Dedifferentiated amniotic fluid mesenchymal stem cell (primary cell): ENCODE measurements at regions not wholly inside any gene's neighbourhood (a gene's known extent, or its start where the extent isn't known, plus 50 kb on each side); places are given as distances from the start of the nearest gene placed in this dataset.
"Not testable (repeated sequence)": the region's sequence is repeated elsewhere in the genome, so short reads cannot be mapped to it uniquely, and the experiment has no call there.

Experiments used
- DNase-seq: peaks from one replicate; pipeline ENCODE4 v3.0.0-alpha.2; 2016; ENCODE audit errors: extremely low spot score

DNA sequence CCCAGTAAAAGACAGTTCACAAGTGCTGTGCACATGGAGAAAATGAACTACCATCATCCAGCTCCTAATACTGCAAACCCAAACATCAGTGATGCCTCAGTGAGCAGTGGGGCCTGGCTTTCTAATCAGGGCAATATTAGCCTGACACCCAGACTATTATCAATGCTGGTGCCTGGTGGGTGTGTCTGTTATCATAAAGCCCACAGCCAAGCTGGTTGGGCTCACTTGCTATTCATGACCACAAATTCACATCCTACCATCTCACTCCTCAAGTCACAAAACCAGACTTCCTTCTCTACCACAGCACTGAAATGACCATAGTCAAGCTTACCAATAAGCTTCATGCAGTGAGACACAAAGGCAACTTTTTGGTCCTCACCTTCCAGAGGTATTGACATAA, 180.8 kb upstream of the PLN start:
- DNase-seq = no peak

DNA sequence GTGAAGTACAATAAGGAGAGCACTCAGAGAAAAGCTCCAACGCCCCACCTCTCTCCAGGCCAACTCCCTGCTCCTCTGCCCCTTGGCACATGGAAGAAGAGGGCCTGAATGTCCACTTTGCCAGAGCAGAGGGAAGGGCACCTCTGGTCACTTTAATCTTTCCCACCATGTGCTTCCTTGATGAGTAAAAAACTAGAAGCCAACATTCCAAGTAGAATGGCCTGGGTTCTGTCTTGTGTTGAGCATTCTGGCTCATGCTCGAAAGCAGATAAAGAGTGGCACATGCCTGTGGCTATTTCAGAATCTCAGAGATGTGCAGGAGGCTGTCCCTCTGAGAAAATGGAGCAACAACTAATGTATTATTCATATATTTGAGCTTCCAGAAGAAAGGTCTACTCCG, 177.4 kb upstream of the PLN start:
- no peak for DNase-seq

DNA sequence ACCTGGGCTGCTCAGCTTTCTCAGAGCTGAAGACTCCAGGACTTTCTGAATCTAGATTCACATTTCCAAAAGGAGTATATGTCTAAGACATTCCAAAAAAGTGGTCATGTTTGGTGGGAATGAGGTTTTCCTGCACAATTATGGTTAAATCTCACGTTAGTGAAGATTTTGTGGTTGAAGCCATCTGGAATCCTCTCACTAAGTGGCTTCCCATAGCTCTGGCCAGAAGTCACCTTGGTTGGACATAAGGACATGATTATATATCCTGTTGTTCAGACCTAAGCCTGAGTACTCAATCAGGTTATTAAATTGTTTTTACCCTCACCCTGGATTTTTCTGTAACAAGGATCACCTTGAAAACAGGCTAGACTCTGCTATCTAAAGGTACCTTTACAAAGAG, 176.1 kb upstream of the PLN start:
- no peak for DNase-seq

DNA sequence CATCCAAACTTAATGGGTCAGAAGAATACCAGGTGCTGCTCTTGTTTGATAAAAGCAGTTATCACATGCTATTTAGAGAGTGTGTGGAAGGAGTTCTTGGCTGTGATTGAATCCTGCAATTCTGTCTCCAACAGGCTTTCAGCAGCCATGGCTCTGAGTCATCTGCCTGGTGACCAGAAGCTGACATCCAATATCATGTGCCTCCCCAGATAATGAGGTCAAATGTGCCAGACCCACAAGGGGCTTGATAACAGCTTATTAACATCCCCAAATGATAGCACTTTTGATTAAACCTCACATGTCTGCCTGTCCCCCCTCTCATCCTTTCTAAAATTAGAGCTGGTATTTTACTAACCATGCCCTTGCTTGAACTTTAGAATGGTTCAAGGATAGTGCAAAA, 175.7 kb upstream of the PLN start:
- DNase-seq = no peak

DNA sequence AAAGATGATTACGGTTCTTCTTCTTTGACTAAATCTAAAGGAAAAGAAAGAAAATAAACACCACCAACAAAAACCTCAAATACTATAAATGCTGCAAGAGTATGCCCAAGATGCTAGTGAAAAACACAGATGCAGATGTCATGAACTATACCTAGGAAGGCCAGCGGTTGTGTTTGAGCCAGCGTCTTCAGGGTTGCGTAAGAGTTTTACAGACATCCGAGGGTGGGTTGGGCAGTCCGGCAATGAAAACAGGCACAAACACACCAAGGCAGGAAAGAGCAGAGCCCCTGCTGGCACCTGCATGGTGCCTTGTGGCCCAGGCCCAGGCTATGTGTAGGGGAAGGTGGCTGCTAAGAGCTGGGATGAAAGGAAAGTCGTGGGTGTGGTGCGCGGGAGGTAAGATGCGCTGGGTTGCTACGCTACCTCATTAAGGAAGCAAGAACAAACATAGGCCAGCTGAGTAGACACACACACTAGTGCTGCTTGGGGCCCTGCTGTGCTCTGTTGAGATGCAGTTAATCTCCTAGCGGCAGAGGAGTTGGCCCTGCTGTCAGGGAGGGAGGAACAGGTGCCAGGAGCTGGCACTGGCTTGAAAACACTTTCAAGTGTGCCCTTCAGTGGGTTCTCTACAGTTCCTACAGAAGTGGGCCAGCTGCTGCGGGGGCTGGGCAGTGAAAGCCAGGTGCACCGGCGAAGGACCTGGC, 170.2 kb upstream of the PLN start:
- DNase-seq = no peak

DNA sequence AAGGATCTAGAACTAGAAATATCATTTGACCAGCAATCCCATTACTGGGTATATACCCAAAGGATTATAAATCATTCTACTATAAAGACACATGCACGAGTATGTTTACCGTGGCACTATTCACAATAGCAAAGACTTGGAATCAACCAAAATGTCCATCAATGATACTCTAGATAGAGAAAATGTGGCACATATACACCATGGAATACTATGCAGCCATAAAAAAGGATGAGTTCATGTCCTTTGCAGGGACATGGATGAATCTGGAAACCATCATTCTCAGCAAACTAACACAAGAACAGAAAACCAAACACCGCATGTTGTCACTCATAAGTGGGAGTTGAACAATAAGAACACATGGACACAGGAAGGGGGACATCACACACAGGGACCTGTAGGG, 167.5 kb upstream of the PLN start:
- DNase-seq = not testable (repeated sequence)

DNA sequence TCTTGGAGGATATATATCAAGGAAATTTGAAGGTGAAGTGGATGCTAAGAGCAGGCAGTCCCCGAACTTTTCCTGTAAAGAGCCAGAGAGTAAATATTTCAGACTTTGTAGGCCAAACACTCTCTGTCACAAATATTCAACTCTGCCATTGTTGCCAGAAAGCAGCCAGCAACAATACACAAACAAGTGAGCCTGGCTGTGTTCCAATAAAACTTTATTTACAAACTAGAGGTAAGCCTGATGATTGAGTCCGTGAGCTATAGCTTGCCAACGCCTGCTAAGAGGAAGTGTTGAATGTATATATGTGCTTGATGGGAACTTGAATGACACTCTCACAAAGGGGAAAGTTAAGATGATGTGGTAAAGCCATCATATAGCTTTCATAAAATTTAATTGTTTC, 166.0 kb upstream of the PLN start:
- DNase-seq = no peak

DNA sequence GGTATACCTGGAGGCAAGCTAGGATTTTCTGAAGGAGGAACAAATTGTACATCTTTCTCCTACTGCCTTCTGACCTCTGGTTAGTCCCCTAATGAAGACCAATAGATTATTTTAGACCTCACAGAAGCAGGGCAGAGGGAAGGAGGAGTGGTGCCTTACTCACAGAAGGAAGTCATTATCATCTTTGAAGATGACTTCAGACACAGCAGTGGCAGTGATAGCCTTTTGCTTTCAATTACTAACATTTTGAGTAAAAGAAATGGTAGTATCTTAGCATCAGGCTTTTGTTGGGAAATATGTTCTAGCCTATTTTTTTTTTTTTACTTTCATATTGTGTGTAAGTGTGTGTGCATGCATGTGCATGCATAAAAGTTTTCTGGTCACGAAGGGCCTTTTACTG, 164.2 kb upstream of the PLN start:
- no peak for DNase-seq

DNA sequence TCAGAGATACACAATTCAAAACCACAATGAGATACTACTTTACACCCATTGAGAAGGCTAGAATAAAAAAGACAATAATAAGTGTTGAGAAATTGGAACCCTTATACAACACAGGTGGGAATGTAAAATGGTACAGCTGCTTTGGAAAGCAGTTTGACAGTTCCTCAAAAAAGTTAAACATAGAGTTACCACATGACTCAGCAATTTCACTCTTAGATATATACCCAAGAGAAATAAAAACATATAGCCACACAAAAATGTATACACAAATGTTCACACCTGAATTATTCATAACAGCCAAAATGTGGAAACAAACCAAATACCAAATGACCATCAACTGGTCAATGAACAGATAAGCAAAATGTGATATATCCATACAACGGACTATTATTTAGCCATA, 161.1 kb upstream of the PLN start:
- DNase-seq = no peak

DNA sequence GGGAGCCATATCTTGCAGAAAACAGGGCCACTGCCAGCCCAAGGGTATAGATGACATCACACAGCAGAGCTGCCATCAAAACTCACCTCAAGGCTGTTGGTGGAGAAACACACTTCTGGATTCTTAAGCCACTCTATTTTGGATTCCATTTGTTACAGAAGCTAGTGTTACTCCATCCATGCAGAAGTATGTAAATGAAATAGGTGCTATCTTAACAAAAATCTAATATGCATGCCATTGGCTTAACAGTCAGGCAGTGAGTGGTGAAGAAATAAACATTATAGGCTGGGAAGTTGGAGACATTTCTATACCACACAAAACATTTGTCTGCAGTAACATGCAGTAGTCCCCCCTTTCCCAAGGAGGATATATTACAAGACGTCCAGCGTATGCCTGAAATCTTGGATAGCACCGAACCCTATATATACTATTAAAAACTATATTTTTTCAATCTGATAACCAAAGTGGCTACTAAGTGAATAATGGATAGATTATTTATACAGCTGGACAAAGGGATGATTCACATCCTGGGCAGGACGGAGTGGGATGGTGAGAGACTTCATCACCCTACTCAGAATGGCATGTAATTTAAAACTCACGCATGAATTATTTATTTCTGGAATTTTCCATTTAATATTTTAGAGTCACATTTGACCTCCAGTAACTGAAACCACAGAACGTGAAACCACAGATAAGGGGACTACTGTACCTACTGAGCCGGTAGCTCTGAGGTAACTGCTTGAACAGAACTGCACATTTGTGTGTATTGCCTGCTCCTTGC, 160.0 kb upstream of the PLN start:
- DNase-seq = peak; percentile 69

DNA sequence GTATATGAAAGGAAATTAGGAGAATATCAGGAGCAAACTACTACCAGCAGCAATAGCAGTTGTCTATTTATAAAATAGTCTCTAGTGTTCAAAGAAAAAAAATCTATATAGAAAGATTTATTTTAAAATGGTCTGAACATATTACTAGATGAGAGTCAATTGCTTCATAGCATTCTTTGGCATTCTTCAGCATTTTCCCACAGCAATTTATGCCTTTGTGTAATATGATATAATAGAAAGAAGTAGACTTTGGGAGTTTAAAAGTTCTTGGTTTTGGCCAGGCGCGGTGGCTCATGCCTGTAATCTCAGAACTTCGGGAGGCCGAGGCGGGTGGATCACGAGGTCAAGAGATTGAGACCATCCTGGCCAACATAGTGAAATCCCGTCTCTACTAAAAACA, 157.0 kb upstream of the PLN start:
- no peak for DNase-seq

DNA sequence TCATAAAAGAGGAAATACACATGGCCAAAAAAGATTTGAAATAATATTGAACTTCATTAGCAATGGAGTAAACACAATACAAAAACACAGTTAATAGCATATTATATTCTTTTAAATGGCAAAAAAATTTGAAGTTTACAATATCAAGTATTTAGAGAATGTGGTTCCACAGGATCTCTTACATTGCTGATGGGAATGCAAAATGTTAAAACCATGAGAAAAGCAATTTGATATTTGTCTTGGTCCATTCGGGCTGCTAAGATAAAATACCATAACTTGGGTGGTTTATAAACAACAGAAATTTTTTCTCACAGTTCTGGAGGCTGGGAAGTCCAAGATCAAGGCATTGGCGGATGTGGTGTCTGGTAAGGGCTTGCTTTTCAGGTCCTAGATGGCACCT, 154.0 kb upstream of the PLN start:
- DNase-seq = no peak

DNA sequence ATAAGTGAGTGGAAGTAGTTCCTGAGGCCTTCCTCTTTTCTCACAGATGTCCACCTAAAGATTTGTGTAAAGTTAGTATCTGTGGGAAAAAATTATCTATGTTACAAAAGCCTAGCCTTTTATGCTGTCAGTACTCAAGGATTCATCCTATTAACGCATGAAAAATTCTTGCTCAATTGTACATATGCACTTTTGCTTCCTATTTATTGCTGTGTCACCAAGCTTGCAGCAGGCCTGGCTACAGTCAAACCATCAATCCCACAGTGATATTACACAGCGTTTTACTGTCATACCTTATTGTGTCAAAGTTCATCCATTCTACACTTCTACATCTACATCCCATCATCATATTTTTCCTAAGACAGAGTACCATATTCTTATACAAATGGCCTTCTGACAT, 151.1 kb upstream of the PLN start:
- DNase-seq = no peak

DNA sequence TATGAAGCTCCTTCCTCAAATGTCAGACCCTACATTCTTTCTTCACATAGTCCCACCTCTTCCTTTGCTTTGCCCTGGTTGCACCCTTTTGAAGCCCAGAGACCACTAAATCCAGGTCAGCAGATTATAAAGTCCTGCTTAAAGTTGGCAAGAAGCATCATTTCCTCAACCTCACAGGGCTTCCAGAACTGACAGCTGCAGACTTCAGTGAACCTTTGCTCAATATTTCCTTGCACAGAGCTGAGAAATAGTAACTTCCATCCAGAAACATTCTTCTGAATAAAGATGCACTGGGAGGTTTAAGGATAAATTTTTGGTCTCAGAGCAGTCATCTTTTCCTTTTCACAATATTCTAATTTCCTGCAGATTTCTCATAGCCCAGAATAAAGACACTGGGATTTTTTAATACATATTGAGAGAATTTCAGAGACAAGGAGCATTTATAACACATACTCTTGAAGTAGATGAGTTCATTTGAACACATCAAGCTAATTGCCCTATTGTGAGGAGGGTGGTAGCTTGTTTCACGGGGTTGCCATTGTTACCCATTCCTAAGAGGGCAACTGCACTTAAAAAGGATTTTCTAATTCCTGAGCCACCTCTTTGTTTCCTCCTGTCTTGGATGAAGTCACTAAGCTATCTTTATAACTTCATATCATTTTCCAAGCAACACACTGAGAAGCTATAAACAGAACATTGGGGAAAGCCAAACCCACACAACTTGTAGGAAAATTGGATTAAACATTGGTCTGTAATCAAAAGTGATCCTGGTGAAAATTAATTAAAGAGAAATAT, 150.2 kb upstream of the PLN start:
- no peak for DNase-seq

DNA sequence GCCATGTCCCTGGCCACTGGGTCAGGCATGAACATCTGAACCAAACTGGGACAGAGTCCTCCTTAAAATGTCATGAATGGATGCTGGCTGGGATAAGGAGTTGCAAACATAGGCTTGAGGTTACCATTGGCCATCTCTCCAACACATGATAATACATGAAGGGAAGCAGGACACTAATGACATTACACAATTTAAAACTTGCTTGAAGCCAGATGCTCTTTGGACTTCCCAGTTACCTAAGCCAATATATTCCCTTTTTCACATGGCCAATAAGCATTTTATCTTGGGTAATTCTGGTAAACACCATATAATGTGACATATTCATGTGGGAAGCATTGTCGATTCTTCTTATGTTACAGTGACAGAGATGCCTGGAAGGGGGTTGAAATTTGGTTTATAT, 148.0 kb upstream of the PLN start:
- DNase-seq = no peak

DNA sequence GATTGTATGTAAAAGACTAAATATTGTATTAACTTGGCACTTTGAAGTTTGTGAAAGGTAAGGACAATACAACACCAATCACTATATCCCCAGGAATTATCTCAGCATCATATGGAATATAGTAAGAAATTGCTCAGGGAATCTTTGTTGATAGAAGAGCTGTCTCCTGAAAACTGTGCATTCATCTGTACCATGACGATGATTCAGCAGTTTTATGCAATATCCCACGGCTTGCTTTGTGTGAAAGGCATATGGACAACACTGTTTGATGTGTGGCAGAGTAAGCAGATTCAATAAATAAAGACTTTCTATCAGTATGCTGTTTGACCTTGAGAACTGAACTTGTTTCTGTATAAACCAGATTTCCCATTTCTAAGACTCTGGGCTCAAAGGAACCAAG, 147.5 kb upstream of the PLN start:
- DNase-seq = no peak

DNA sequence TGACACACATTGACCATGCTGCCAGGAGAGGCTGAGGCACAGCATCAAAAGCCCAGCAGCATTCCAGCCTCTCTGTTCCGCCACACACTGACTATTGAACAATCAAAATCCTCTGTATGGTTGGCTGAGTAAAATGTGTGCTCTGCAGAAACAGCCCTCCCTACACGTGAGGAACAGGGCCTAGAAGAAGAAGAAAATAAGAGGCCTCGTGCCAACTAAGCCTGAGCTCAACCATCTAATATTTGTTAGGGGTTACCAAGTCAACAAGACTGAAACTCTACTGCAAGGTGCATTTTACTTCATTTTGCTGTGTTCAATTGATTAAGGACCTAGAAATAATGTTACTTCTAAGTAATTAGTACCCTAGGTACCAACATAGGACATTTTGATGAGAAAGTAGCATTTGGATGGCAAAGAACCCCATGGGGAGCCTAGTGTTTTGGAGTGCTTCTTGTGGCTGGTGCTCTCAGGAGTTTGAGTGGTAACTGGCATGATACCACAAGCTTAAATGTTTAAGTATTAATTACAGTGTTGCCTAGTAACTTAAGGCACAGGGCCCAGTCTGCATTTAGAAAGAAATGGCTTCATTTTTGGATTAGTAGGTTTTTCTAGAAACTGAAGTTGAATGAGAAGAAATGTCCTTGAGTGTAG, 146.6 kb upstream of the PLN start:
- no peak for DNase-seq

DNA sequence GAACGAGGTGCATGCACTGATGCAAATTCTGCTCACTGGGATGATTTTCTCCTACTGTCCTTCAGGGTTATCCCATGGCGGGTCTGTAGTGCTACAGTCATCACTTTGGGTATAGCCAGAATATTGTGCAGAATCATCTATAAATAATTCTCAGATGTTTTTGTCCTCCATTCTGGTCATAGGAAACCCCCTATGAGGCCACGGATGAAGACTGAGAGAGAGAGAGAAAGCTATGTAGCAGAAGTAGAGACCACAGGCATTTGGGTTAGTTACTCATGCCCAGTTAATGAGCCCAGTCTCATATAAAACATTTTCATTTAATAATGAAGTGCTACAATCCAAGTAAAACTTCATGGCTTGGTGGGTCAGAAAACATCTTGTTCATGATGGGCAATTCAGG, 145.1 kb upstream of the PLN start:
- no peak for DNase-seq

DNA sequence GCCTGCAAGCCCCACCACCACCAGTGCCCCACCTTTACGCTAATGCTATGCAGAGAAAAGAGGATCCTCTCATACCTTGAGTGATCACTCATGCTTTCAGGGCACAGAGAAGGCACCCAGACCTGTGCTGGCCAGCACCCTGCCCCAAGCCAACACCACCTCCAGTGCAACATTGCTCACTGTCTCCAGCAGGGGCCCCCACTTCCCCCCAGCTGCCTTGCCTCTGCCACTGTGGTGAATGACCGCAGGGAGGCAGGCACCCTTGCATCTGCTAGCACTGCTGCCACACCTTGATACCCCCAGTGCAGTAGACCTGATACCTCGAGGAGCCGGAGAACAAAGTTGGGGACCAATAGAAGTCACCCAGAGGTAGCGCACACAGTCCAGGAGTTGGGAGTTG, 139.2 kb upstream of the PLN start:
- no peak for DNase-seq

DNA sequence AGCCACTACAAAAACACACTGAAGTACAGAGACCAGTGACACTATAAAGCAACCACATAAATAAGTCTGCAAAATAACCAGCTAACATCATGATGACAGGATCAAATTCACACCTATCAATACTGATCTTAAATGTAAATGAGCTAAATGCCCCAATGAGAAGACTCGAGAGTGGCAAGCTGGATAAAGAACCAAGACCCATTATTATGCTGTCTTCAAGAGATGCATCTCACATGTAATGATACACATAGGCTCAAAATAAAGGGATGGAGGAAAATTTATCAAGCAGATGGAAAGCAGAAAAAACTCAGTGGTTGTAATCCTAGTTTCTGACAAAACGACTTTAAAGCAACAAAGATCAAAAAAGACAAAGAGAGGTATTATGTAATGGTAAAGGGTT, 138.1 kb upstream of the PLN start:
- DNase-seq = no peak
